ENCODE measurements at regions not wholly inside any gene's neighbourhood (a gene's known extent, or its start where the extent isn't known, plus 50 kb on each side); places are given as distances from the start of the nearest gene placed in this dataset.

- no peak for TF ChIP-seq EZH2 (IDR thresholded peaks at IDR 0.05)
- TF ChIP-seq POLR2AphosphoS5 (IDR thresholded peaks at IDR 0.05; ENCODE audit: borderline replicate concordance, low read depth, low read length) = no peak
- TF ChIP-seq FOXP2 (optimal IDR thresholded peaks at IDR 0.05; ENCODE audit: control extremely low read depth, extremely low read length, insufficient read depth) = no peak
These were observed 549.4 kb downstream of the GPAM start for GRCh38 chr10:111634191-111634590.
